HCT116 (cell line): ENCODE measurements at regions not wholly inside any gene's neighbourhood (a gene's known extent, or its start where the extent isn't known, plus 50 kb on each side); places are given as distances from the start of the nearest gene placed in this dataset.

Experiments used
- ATAC-seq: fragments of 200-7000 bp; cut with Tn5 transposase; 2 replicates; pipeline ENCODE4 v1.9.1; 2020; ENCODE audit warnings: mild to moderate bottlenecking, moderate library complexity
- BruUV-seq: library from RNA; stranded (reverse); fragments of 400-500 nt; replicated peaks from 2 replicates; lab custom pipeline; 2021; lab: Mats Ljungman, UMichigan
- CTCF ChIA-PET: fragments of 300-600 bp; sonication (Branson Sonifier 250); formaldehyde crosslinking; loops from one replicate; lab custom pipeline; 2021; ENCODE audit warnings: antibody characterized with exemption; lab: Charles Lee
- POLR2A ChIA-PET: fragments of 300-600, 350-600 bp; sonication (Branson Sonifier 250); formaldehyde crosslinking; loops from one replicate; lab custom pipeline; 2021; ENCODE audit warnings: antibody characterized with exemption; lab: Charles Lee
- RAD21 ChIA-PET, 2 experiments: fragments of 300-600 bp; sonication (Branson Sonifier 250); formaldehyde crosslinking; loops; one replicate each; lab custom pipeline; 2023; ENCODE audit warnings: low total read pairs in 2 of 2; ENCODE audit not compliant: uncharacterized antibody in 2 of 2, unreplicated experiment in 2 of 2, low non-redundant PET in 1 of 2; lab: Charles Lee
- DNase-seq: peaks from one replicate; pipeline ENCODE4 v3.0.0-alpha.2; 2010; ENCODE audit warnings: low read depth, low spot score
- H2AFZ ChIP-seq: fragments of 200-600 bp; shearing (Covaris generic), sonication (generic); 2 replicates; pipeline ENCODE4 v1.6.1; 2017; ENCODE audit warnings: low read depth, mixed run types, mixed read lengths, antibody characterized with exemption, low read length; ENCODE audit not compliant: poor library complexity, severe bottlenecking
- H3K27ac ChIP-seq: 2 replicates; pipeline ENCODE4 v1.5.1; 2012; ENCODE audit warnings: low read depth, low read length
- H3K27me3 ChIP-seq: fragments of 200-600 bp; sonication (generic); 2 replicates; pipeline ENCODE4 v1.6.1; 2016; ENCODE audit warnings: mixed run types, low read length, mixed read lengths; ENCODE audit not compliant: insufficient read depth
- H3K36me3 ChIP-seq, 2 experiments: fragments of 200-500 bp in 1 of 2; fragments of 200-600 bp in 1 of 2; sonication (Bioruptor generic) in 1 of 2; sonication (generic) in 1 of 2; 2 replicates each; pipeline versions ENCODE4 v1.5.1 to v1.6.1; 2014 to 2016; ENCODE audit warnings: low read length in 2 of 2, inconsistent platforms in 1 of 2, mixed read lengths in 1 of 2, mixed run types in 1 of 2; ENCODE audit not compliant: insufficient read depth in 2 of 2, control insufficient read depth in 1 of 2
- H3K4me1 ChIP-seq, 2 experiments: fragments of 200-600 bp in 1 of 2; sonication (generic) in 1 of 2; 2 replicates each; pipeline versions ENCODE4 v1.5.1 to v1.6.1; 2012 to 2017; ENCODE audit warnings: low read length in 2 of 2, inconsistent platforms in 1 of 2, mild to moderate bottlenecking in 1 of 2, mixed read lengths in 1 of 2, mixed run types in 1 of 2, moderate library complexity in 1 of 2; ENCODE audit not compliant: insufficient read depth in 2 of 2, control insufficient read depth in 1 of 2
- H3K4me2 ChIP-seq: fragments of 200-600 bp; sonication (generic); 2 replicates; pipeline ENCODE4 v1.6.1; 2017; ENCODE audit warnings: mixed run types, low read length, mixed read lengths
- H3K4me3 ChIP-seq, 2 experiments: fragments of 200-600 bp in 1 of 2; sonication (generic) in 1 of 2; replicated peaks in 1 of 2; 2 replicates each; pipeline ENCODE4 v1.5.1; 2011 to 2016; ENCODE audit warnings: low read length in 2 of 2, control low read depth in 1 of 2, low read depth in 1 of 2, mild to moderate bottlenecking in 1 of 2, mixed read lengths in 1 of 2, mixed run types in 1 of 2
- H3K79me2 ChIP-seq: fragments of 200-600 bp; sonication (generic); 2 replicates; pipeline ENCODE4 v1.6.1; 2017; ENCODE audit warnings: mild to moderate bottlenecking, mixed run types, low read length, moderate library complexity, mixed read lengths; ENCODE audit not compliant: insufficient read depth
- H3K9ac ChIP-seq: fragments of 200-600 bp; sonication (generic); 2 replicates; pipeline ENCODE4 v1.6.1; 2016; ENCODE audit warnings: low read length, mixed read lengths
- H3K9me2 ChIP-seq: fragments of 200-600 bp; sonication (generic), shearing (Covaris generic); 2 replicates; pipeline ENCODE4 v1.6.1; 2017; ENCODE audit warnings: mixed run types, mild to moderate bottlenecking, moderate library complexity; ENCODE audit not compliant: insufficient read depth
- H3K9me3 ChIP-seq, 2 experiments: fragments of 200-500 bp in 1 of 2; fragments of 200-600 bp in 1 of 2; sonication (Bioruptor generic) in 1 of 2; sonication (generic) in 1 of 2; 2 replicates each; pipeline ENCODE4 v1.6.1; 2014 to 2017; ENCODE audit warnings: low read length in 2 of 2, mixed read lengths in 2 of 2, inconsistent platforms in 1 of 2, low read depth in 1 of 2, mild to moderate bottlenecking in 1 of 2, mixed run types in 1 of 2, moderate library complexity in 1 of 2; ENCODE audit not compliant: control insufficient read depth in 1 of 2, insufficient read depth in 1 of 2
- H4K20me1 ChIP-seq: fragments of 200-600 bp; sonication (generic), shearing (Covaris generic); 2 replicates; pipeline ENCODE4 v1.6.1; 2017; ENCODE audit warnings: mixed run types, mild to moderate bottlenecking, moderate library complexity; ENCODE audit not compliant: insufficient read depth
- ATF3 ChIP-seq: IDR thresholded peaks from 2 replicates; pipeline ENCODE4 v1.6.1; 2012
- CBX3 ChIP-seq: IDR thresholded peaks from 2 replicates; pipeline ENCODE4 v1.6.1; 2012; ENCODE audit warnings: low read depth
- CEBPB ChIP-seq: IDR thresholded peaks from 2 replicates; pipeline ENCODE4 v1.6.1; 2012; ENCODE audit warnings: low read depth
- CTCF ChIP-seq, 3 experiments: fragments of 200-600 bp in 1 of 3; sonication (generic) in 1 of 3; IDR thresholded peaks in 2 of 3; conservative IDR thresholded peaks in 1 of 3; 2 replicates each; pipeline ENCODE4 v1.5.1; 2012 to 2017; ENCODE audit warnings: low read depth in 2 of 3, low read length in 2 of 3, antibody characterized with exemption in 1 of 3, borderline replicate concordance in 1 of 3, control low read depth in 1 of 3, mild to moderate bottlenecking in 1 of 3, mixed read lengths in 1 of 3, mixed run types in 1 of 3, moderate library complexity in 1 of 3; ENCODE audit not compliant: insufficient read depth in 1 of 3
- EGR1 ChIP-seq: IDR thresholded peaks from 2 replicates; pipeline ENCODE4 v1.6.1; 2012; ENCODE audit warnings: low read depth
- ELF1 ChIP-seq: IDR thresholded peaks from 2 replicates; pipeline ENCODE4 v1.6.1; 2012; ENCODE audit warnings: low read depth, borderline replicate concordance
- EZH2 ChIP-seq: fragments of 200-600 bp; sonication (generic); IDR thresholded peaks from 2 replicates; pipeline ENCODE4 v1.6.1; 2017; ENCODE audit warnings: antibody characterized with exemption, mixed run types
- EZH2phosphoT487 ChIP-seq: fragments of 200-600 bp; IDR thresholded peaks from 2 replicates; pipeline ENCODE4 v1.6.1; 2018; ENCODE audit warnings: antibody characterized with exemption, borderline replicate concordance
- MAX ChIP-seq: IDR thresholded peaks from 2 replicates; pipeline ENCODE4 v1.6.1; 2012
- POLR2AphosphoS5 ChIP-seq: IDR thresholded peaks from 2 replicates; pipeline ENCODE4 v1.6.1; 2011; ENCODE audit warnings: mild to moderate bottlenecking, low read depth, low read length, moderate library complexity
- RAD21 ChIP-seq: IDR thresholded peaks from 2 replicates; pipeline ENCODE4 v1.6.1; 2012; ENCODE audit warnings: low read depth, mild to moderate bottlenecking
- REST ChIP-seq: IDR thresholded peaks from 2 replicates; pipeline ENCODE4 v1.6.1; 2012; ENCODE audit warnings: low read depth
- SIN3A ChIP-seq: IDR thresholded peaks from 2 replicates; pipeline ENCODE4 v1.6.1; 2012; ENCODE audit warnings: low read depth
- SRF ChIP-seq: IDR thresholded peaks from 2 replicates; pipeline ENCODE4 v1.6.1; 2012; ENCODE audit warnings: low read depth
- YY1 ChIP-seq: IDR thresholded peaks from 2 replicates; pipeline ENCODE4 v1.6.1; 2011; ENCODE audit warnings: low read length, low read depth, moderate library complexity, mild to moderate bottlenecking; ENCODE audit not compliant: insufficient replicate concordance; ENCODE audit errors: extremely low read depth
- ZBTB33 ChIP-seq: IDR thresholded peaks from 2 replicates; pipeline ENCODE4 v1.6.1; 2011; ENCODE audit warnings: mild to moderate bottlenecking, low read length, moderate library complexity; ENCODE audit not compliant: insufficient replicate concordance; ENCODE audit errors: extremely low read depth
- ZFX ChIP-seq: fragments of 450-650 bp; IDR thresholded peaks from 2 replicates; pipeline ENCODE4 v1.6.1; 2017
- ZNF274 ChIP-seq: fragments of 200-500 bp; sonication (Bioruptor generic); IDR thresholded peaks from 2 replicates; pipeline ENCODE4 v1.6.1; 2014; ENCODE audit warnings: mild to moderate bottlenecking, low read depth, low read length, inconsistent platforms
- intact Hi-C: fragments of 100-400 bp; cut with micrococcal nuclease; formaldehyde crosslinking; loops from 2 replicates; pipeline ENCODE4 v1.10.0; 2022

GRCh38 chr20:48038713-48039112, 253.4 kb upstream of the SULF2 start:
- H3K79me2 ChIP-seq = no peaks in the 10 kb centered on the region
- no peak overlapping the region for H2AFZ ChIP-seq
- H3K27ac ChIP-seq = no peak overlapping the region
- no peaks in the 10 kb centered on the region for H4K20me1 ChIP-seq
- ChIA-PET RAD21 (no interaction called here), CTCF (no interaction called here)
- H3K4me3 ChIP-seq = no peak overlapping the region
- intact Hi-C loops = no loop called here
- H3K9me3 ChIP-seq = no peaks in the 10 kb centered on the region
- no peaks in the 10 kb centered on the region for H3K4me1 ChIP-seq
- H3K9me2 ChIP-seq = no peaks in the 10 kb centered on the region
- no peaks in the 10 kb centered on the region for H3K36me3 ChIP-seq
- no peak overlapping the region for H3K9ac ChIP-seq
- TF ChIP-seq EZH2 = no peak
- TF ChIP-seq CBX3 = no peak
- no peak for TF ChIP-seq ZNF274
- no peak for TF ChIP-seq ZFX
- TF ChIP-seq ELF1 = no peak
- no peak for TF ChIP-seq REST
- TF ChIP-seq ATF3 = no peak
- TF ChIP-seq MAX = no peak
- TF ChIP-seq CTCF (IDR thresholded peaks at IDR 0.05 in 2 of 3, conservative IDR thresholded peaks at IDR 0.05 in 1 of 3; ENCODE audit: borderline replicate concordance in 1 of 3, insufficient read depth in 1 of 3, low read depth in 2 of 3, low read length in 2 of 3) = no peak
- no peak for TF ChIP-seq YY1
- TF ChIP-seq SRF = no peak
- no peak for TF ChIP-seq SIN3A
- TF ChIP-seq RAD21 = no peak
- no peak for TF ChIP-seq ZBTB33
- no peak for TF ChIP-seq EZH2phosphoT487
- no peak for TF ChIP-seq EGR1
- no peak for TF ChIP-seq POLR2AphosphoS5
- TF ChIP-seq CEBPB = no peak
- TF ChIP-seq, all 23 proteins: peak for 0
- BruUV-seq = no TSS peak
- H3K4me2 ChIP-seq = no peak overlapping the region
- POLR2A ChIA-PET = no interaction called here
- ATAC-seq (no peak), DNase-seq (no peak)
- H3K27me3 ChIP-seq = no peaks in the 10 kb centered on the region; the same call in 1 of the 2 replicates
